Activated B cell treated with CpG ODN at 0.5 μM for 24 hours (primary cell): ENCODE measurements at regions not wholly inside any gene's neighbourhood (a gene's known extent, or its start where the extent isn't known, plus 50 kb on each side); places are given as distances from the start of the nearest gene placed in this dataset.

Experiments used
- ATAC-seq: fragments of 200-7000 bp; cut with Tn5 transposase; one replicate; pipeline ENCODE4 v1.10.0; 2021; ENCODE audit warnings: low read depth, mild to moderate bottlenecking, moderate library complexity
- CTCF ChIA-PET: fragments of 350-600 bp; sonication (Branson Sonifier 250); formaldehyde crosslinking; loops from one replicate; lab custom pipeline; 2021; ENCODE audit warnings: antibody characterized with exemption; lab: Charles Lee
- POLR2A ChIA-PET: fragments of 350-600 bp; sonication (Branson Sonifier 250); formaldehyde crosslinking; loops from one replicate; lab custom pipeline; 2021; ENCODE audit warnings: antibody characterized with exemption; lab: Charles Lee
- DNase-seq: peaks from one replicate; pipeline ENCODE4 v3.0.0; 2022
- H3K27ac Mint-ChIP-seq: one replicate; pipeline ENCODE4 v1.8.0; 2020; ENCODE audit warnings: mixed read lengths
- H3K27me3 Mint-ChIP-seq: one replicate; pipeline ENCODE4 v1.8.0; 2021; ENCODE audit warnings: mixed read lengths
- H3K36me3 Mint-ChIP-seq: one replicate; pipeline ENCODE4 v1.8.0; 2021; ENCODE audit warnings: low read depth, mixed read lengths
- H3K4me1 Mint-ChIP-seq: one replicate; pipeline ENCODE4 v1.8.0; 2021; ENCODE audit warnings: mixed read lengths
- H3K4me3 Mint-ChIP-seq: one replicate; pipeline ENCODE4 v1.8.0; 2020; ENCODE audit warnings: mild to moderate bottlenecking, mixed read lengths
- H3K9me3 Mint-ChIP-seq: one replicate; pipeline ENCODE4 v1.8.0; 2020; ENCODE audit warnings: mixed read lengths
- CTCF ChIP-seq: fragments of 200-600 bp; IDR thresholded peaks from one replicate; pipeline ENCODE4 v1.8.0; 2022; ENCODE audit warnings: antibody characterized with exemption, mild to moderate bottlenecking
- intact Hi-C: fragments of 100-400 bp; cut with micrococcal nuclease; formaldehyde crosslinking; loops from one replicate; pipeline ENCODE4 v1.15.1; 2024

GRCh38 chr2:176784633-176785200 is 427.9 kb upstream of the HNRNPA3 start:
- H3K4me3 Mint-ChIP-seq = no peak overlapping the region
- H3K27ac Mint-ChIP-seq = no peak overlapping the region
- no peak for ATAC-seq
- H3K36me3 Mint-ChIP-seq = peaks cover 2% of the 10 kb centered on the region
- DNase-seq = no peak
- H3K4me1 Mint-ChIP-seq = peaks cover 9% of the 10 kb centered on the region
- no peaks in the 10 kb centered on the region for H3K27me3 Mint-ChIP-seq
- ChIA-PET POLR2A (no interaction called here), CTCF (no interaction called here)
- TF ChIP-seq CTCF = no peak
- H3K9me3 Mint-ChIP-seq = peaks cover 15% of the 10 kb centered on the region
- intact Hi-C loops = no loop called here

GRCh38 chr2:176789751-176790150 is 422.8 kb upstream of the HNRNPA3 start:
- ChIA-PET POLR2A (no interaction called here), CTCF (no interaction called here)
- TF ChIP-seq CTCF = no peak
- ATAC-seq = no peak
- Mint-ChIP-seq H3K9me3 (no peaks in the 10 kb centered on the region), H3K4me1 (no peaks in the 10 kb centered on the region), H3K4me3 (no peak overlapping the region), H3K27ac (no peak overlapping the region), H3K36me3 (no peaks in the 10 kb centered on the region), H3K27me3 (peaks cover 3% of the 10 kb centered on the region)
- DNase-seq = no peak
- intact Hi-C loops = no loop called here

GRCh38 chr2:176790468-176790867 is 422.1 kb upstream of the HNRNPA3 start:
- no peak for ATAC-seq
- Mint-ChIP-seq H3K4me3 (no peak overlapping the region), H3K36me3 (no peaks in the 10 kb centered on the region), H3K27ac (no peak overlapping the region), H3K9me3 (no peaks in the 10 kb centered on the region), H3K4me1 (no peaks in the 10 kb centered on the region), H3K27me3 (peaks cover 3% of the 10 kb centered on the region)
- CTCF ChIA-PET = no interaction called here
- no peak for DNase-seq
- intact Hi-C loops = no loop called here
- no peak for TF ChIP-seq CTCF
- POLR2A ChIA-PET = no interaction called here

- Mint-ChIP-seq H3K4me1 (no peaks in the 10 kb centered on the region), H3K27me3 (peaks cover 4% of the 10 kb centered on the region), H3K36me3 (no peaks in the 10 kb centered on the region), H3K27ac (no peak overlapping the region), H3K9me3 (no peaks in the 10 kb centered on the region), H3K4me3 (no peak overlapping the region)
- TF ChIP-seq CTCF = no peak
- intact Hi-C loops = no loop called here
- DNase-seq (no peak), ATAC-seq (no peak)
- ChIA-PET CTCF (no interaction called here), POLR2A (no interaction called here)
These were observed 418.8 kb upstream of the HNRNPA3 start for GRCh38 chr2:176793792-176794191.

GRCh38 chr2:176794392-176794791 is 418.2 kb upstream of the HNRNPA3 start:
- H3K36me3 Mint-ChIP-seq = no peaks in the 10 kb centered on the region
- no peaks in the 10 kb centered on the region for H3K4me1 Mint-ChIP-seq
- intact Hi-C loops = no loop called here
- POLR2A ChIA-PET = no interaction called here
- no peak for TF ChIP-seq CTCF
- CTCF ChIA-PET = no interaction called here
- no peak for ATAC-seq
- peaks cover 4% of the 10 kb centered on the region for H3K27me3 Mint-ChIP-seq
- no peak overlapping the region for H3K4me3 Mint-ChIP-seq
- no peak overlapping the region for H3K27ac Mint-ChIP-seq
- no peaks in the 10 kb centered on the region for H3K9me3 Mint-ChIP-seq
- DNase-seq = no peak
